Urothelium cell line (cell line): ENCODE measurements at regions not wholly inside any gene's neighbourhood (a gene's known extent, or its start where the extent isn't known, plus 50 kb on each side); places are given as distances from the start of the nearest gene placed in this dataset.
"Not testable (repeated sequence)": the region's sequence is repeated elsewhere in the genome, so short reads cannot be mapped to it uniquely, and the experiment has no call there.

Experiments
- DNase-seq: peaks from one replicate; pipeline ENCODE4 v3.0.0; 2011; ENCODE audit warnings: low spot score, mixed read lengths
- FAIRE-seq: peaks from 2 replicates; lab custom pipeline; 2011; peaks lifted over from hg19 to GRCh38; lab: Jason Lieb, UNC

- FAIRE-seq (no peak), DNase-seq (no peak)
These were observed 110.9 kb upstream of the ENPEP start for GRCh38 chr4:110364911-110365520.

GRCh38 chr4:110361921-110362320, 114.0 kb upstream of the ENPEP start:
- peak; percentile 71 for DNase-seq

GRCh38 chr4:110359076-110359475, 116.9 kb upstream of the ENPEP start:
- FAIRE-seq (no peak), DNase-seq (no peak)

More at GRCh38 chr4:110361921-110362320, 114.0 kb upstream of the ENPEP start:
- peak; percentile 55 for FAIRE-seq

- DNase-seq, result no peak
- FAIRE-seq, result no peak
These were observed 118.4 kb upstream of the ENPEP start for GRCh38 chr4:110357521-110357920.

GRCh38 chr4:110354460-110354859, 121.5 kb upstream of the ENPEP start:
- no peak for FAIRE-seq
- no peak for DNase-seq

GRCh38 chr4:110352670-110353442, 123.1 kb upstream of the ENPEP start:
- FAIRE-seq (no peak), DNase-seq (no peak)

GRCh38 chr4:110348711-110349383, 127.1 kb upstream of the ENPEP start:
- FAIRE-seq, result no peak
- DNase-seq, result no peak

- DNase-seq, result no peak
- FAIRE-seq, result no peak
These were observed 128.2 kb upstream of the ENPEP start for GRCh38 chr4:110347805-110348204.

- FAIRE-seq, result no peak
- DNase-seq, result no peak
These were observed 131.8 kb upstream of the ENPEP start for GRCh38 chr4:110344165-110344564.

GRCh38 chr4:110343534-110343933, 132.4 kb upstream of the ENPEP start:
- DNase-seq, result no peak
- no peak for FAIRE-seq

- DNase-seq, FAIRE-seq: not testable (repeated sequence)
These were observed 134.8 kb upstream of the ENPEP start for GRCh38 chr4:110341118-110341517.

- FAIRE-seq, result peak; percentile 30
These were observed 137.0 kb upstream of the ELOVL6 start for GRCh38 chr4:110335399-110335798.

GRCh38 chr4:110332483-110332882, 134.1 kb upstream of the ELOVL6 start:
- DNase-seq (no peak), FAIRE-seq (no peak)

More at GRCh38 chr4:110335399-110335798, 137.0 kb upstream of the ELOVL6 start:
- DNase-seq, result no peak

GRCh38 chr4:110326426-110326825, 128.0 kb upstream of the ELOVL6 start:
- FAIRE-seq, DNase-seq: not testable (repeated sequence)

GRCh38 chr4:110310795-110311194, 112.4 kb upstream of the ELOVL6 start:
- DNase-seq, result no peak
- no peak for FAIRE-seq

GRCh38 chr4:110309675-110310074, 111.3 kb upstream of the ELOVL6 start:
- DNase-seq (no peak), FAIRE-seq (no peak)

- FAIRE-seq (no peak), DNase-seq (no peak)
These were observed 107.9 kb upstream of the ELOVL6 start for GRCh38 chr4:110306303-110306702.

GRCh38 chr4:110305455-110305854, 107.0 kb upstream of the ELOVL6 start:
- DNase-seq (no peak), FAIRE-seq (no peak)

- DNase-seq (no peak), FAIRE-seq (no peak)
These were observed 98.5 kb upstream of the ELOVL6 start for GRCh38 chr4:110296892-110297291.

- no peak for FAIRE-seq
- DNase-seq, result peak; percentile 21
These were observed 95.8 kb upstream of the ELOVL6 start for GRCh38 chr4:110294165-110294564.

GRCh38 chr4:110292994-110293744, 94.8 kb upstream of the ELOVL6 start:
- no peak for FAIRE-seq
- DNase-seq, result peak; percentile 32
